SU-DHL-6 (cell line): ENCODE measurements at regions not wholly inside any gene's neighbourhood (a gene's known extent, or its start where the extent isn't known, plus 50 kb on each side); places are given as distances from the start of the nearest gene placed in this dataset.

ENCODE experiments used
- H2AFZ ChIP-seq: fragments of 200-600 bp; sonication (generic); 2 replicates; pipeline ENCODE4 v1.6.1; 2014; ENCODE audit warnings: low read depth, mild to moderate bottlenecking, moderate library complexity, mixed read lengths, antibody characterized with exemption, low read length; ENCODE audit not compliant: severe bottlenecking
- H3F3A ChIP-seq: fragments of 200-600 bp; shearing (Covaris generic); 2 replicates; pipeline ENCODE4 v1.6.0; 2016; ENCODE audit warnings: antibody characterized with exemption, mild to moderate bottlenecking; ENCODE audit not compliant: insufficient read depth
- H3K27ac ChIP-seq: fragments of 200-600 bp; sonication (generic); 2 replicates; pipeline ENCODE4 v1.5.1; 2016; ENCODE audit warnings: low read depth, mild to moderate bottlenecking, low read length, moderate library complexity, mixed read lengths
- H3K27me3 ChIP-seq: fragments of 200-600 bp; sonication (generic), shearing (Covaris generic); 2 replicates; pipeline ENCODE4 v1.6.0; 2014; ENCODE audit warnings: mild to moderate bottlenecking, low read length
- H3K36me3 ChIP-seq: fragments of 200-600 bp; sonication (generic); 2 replicates; pipeline ENCODE4 v1.6.1; 2014; ENCODE audit warnings: mild to moderate bottlenecking, low read length, mixed read lengths
- H3K4me2 ChIP-seq: fragments of 300-600, 200-600 bp; shearing (Covaris generic), sonication (generic); 2 replicates; pipeline ENCODE4 v1.6.0; 2014; ENCODE audit warnings: low read length, low read depth, mild to moderate bottlenecking; ENCODE audit not compliant: poor library complexity, severe bottlenecking
- H3K4me3 ChIP-seq: fragments of 200-600 bp; sonication (generic); 2 replicates; pipeline ENCODE4 v1.5.1; 2014; ENCODE audit warnings: antibody characterized with exemption, low read length, mild to moderate bottlenecking, mixed read lengths; ENCODE audit not compliant: insufficient read depth, poor library complexity, severe bottlenecking
- H3K79me2 ChIP-seq: fragments of 200-600 bp; sonication (generic); 2 replicates; pipeline ENCODE4 v1.6.1; 2014; ENCODE audit warnings: mild to moderate bottlenecking, low read length, moderate library complexity; ENCODE audit not compliant: insufficient read depth
- H3K9ac ChIP-seq: fragments of 200-600 bp; sonication (generic); 2 replicates; pipeline ENCODE4 v1.7.0; 2014; ENCODE audit warnings: mild to moderate bottlenecking, low read length
- H3K9me2 ChIP-seq: fragments of 200-600 bp; sonication (generic); replicated peaks from 2 replicates; pipeline ENCODE4 v1.6.1; 2014; ENCODE audit warnings: low read length; ENCODE audit not compliant: insufficient read depth
- H3K9me3 ChIP-seq: fragments of 200-600 bp; sonication (generic); 2 replicates; pipeline ENCODE4 v1.6.1; 2014; ENCODE audit warnings: low read length, mixed read lengths; ENCODE audit not compliant: insufficient read depth
- H4K20me1 ChIP-seq: fragments of 200-600 bp; sonication (generic); 2 replicates; pipeline ENCODE4 v1.6.1; 2014; ENCODE audit warnings: low read depth, mild to moderate bottlenecking, antibody characterized with exemption, low read length, moderate library complexity, mixed read lengths
- EZH2phosphoT487 ChIP-seq: fragments of 200-600 bp; sonication (generic), shearing (Covaris generic); conservative IDR thresholded peaks from 2 replicates; pipeline ENCODE4 v1.6.1; 2018; ENCODE audit warnings: mild to moderate bottlenecking, antibody characterized with exemption, low read length, moderate library complexity, mixed read lengths
- TF ChIP-seq, protein P1 (sequence below): fragments of 200-600 bp; sonication (generic); IDR thresholded peaks from one replicate; pipeline ENCODE4 v1.5.1; 2017; ENCODE audit warnings: antibody characterized with exemption, mild to moderate bottlenecking, low read length, moderate library complexity; ENCODE audit not compliant: insufficient read depth, poor library complexity, severe bottlenecking

DNA sequence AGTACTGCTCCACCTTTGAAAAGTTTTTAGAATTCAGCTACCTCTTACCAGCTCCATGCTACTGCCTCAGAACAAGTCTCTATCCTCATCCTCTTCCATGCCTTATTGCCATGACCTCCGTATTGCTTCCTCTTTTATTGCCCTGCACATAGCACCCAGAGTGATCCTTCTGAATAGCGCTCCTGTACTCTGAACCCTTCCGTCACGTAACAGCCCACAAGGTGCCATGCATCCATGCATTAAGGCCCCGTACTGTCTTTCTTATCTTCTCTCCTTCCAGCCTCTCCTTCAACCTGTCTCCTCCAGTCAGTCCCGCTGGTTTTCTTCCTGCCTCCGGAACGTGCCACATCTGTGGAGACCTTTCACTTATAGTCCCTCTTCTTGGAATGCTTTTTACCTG, 273.3 kb upstream of the SEMA6A start:
- Histone ChIP-seq H3K4me2 (no peak overlapping the region), H3K9me3 (no peaks in the 10 kb centered on the region), H3K4me3 (no peak overlapping the region), H3K27ac (no peak overlapping the region), H3K27me3 (no peaks in the 10 kb centered on the region), H3K79me2 (no peaks in the 10 kb centered on the region), H3F3A (no peaks in the 10 kb centered on the region), H2AFZ (no peak overlapping the region), H3K36me3 (no peaks in the 10 kb centered on the region), H4K20me1 (no peaks in the 10 kb centered on the region), H3K9ac (no peak overlapping the region), H3K9me2 (no peaks in the 10 kb centered on the region)
- TF ChIP-seq, protein P1, sequence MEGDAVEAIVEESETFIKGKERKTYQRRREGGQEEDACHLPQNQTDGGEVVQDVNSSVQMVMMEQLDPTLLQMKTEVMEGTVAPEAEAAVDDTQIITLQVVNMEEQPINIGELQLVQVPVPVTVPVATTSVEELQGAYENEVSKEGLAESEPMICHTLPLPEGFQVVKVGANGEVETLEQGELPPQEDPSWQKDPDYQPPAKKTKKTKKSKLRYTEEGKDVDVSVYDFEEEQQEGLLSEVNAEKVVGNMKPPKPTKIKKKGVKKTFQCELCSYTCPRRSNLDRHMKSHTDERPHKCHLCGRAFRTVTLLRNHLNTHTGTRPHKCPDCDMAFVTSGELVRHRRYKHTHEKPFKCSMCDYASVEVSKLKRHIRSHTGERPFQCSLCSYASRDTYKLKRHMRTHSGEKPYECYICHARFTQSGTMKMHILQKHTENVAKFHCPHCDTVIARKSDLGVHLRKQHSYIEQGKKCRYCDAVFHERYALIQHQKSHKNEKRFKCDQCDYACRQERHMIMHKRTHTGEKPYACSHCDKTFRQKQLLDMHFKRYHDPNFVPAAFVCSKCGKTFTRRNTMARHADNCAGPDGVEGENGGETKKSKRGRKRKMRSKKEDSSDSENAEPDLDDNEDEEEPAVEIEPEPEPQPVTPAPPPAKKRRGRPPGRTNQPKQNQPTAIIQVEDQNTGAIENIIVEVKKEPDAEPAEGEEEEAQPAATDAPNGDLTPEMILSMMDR = no peak
- TF ChIP-seq EZH2phosphoT487 = no peak

DNA sequence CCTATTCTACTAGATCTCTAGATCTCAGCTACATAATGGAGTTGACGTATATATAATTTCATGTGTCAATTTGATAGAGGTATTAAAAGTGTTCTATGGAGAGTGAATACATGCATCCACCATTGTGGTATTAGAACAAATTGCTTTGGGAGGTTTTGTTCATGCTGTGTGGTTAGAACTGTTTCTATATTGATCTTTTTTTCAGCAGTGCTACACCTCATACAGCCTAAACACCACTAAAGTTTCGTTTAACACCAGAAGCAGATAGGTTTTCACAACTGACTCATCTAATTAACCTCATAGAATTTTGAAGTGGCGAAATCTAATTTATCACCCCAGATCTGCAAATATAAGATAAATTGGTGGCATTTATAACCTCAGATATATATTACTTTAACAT, 269.4 kb upstream of the SEMA6A start:
- Histone ChIP-seq H3F3A (no peaks in the 10 kb centered on the region), H3K9me3 (no peaks in the 10 kb centered on the region), H4K20me1 (no peaks in the 10 kb centered on the region), H3K4me3 (no peak overlapping the region), H3K36me3 (no peaks in the 10 kb centered on the region), H3K79me2 (no peaks in the 10 kb centered on the region), H2AFZ (no peak overlapping the region), H3K27ac (no peak overlapping the region), H3K9ac (no peak overlapping the region), H3K4me2 (no peak overlapping the region), H3K9me2 (no peaks in the 10 kb centered on the region), H3K27me3 (no peaks in the 10 kb centered on the region)
- no peak for TF ChIP-seq EZH2phosphoT487
- TF ChIP-seq, protein P1 = no peak

DNA sequence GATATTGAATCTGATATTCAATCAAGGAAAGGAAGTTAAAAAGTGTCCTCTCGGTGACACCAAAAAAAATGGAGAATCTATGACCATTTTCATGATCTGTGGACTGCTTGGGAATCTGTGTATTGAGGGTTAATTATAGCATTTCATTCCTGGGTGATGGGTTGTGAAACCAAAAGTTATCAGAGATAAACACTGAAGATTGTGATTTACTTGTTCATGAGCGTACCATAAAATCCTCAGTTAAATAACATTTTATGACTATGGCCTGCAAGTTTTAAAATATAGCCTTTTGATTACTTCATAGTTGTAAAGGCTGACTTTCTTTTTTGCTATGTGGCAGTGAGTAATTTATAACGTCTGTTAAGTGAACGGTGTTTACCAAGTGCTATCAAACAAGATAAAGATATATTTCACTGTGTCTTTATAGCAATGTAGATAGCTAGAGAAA, 267.9 kb upstream of the SEMA6A start:
- Histone ChIP-seq H3K9ac (no peak overlapping the region), H3K27me3 (no peaks in the 10 kb centered on the region), H3K4me3 (no peak overlapping the region), H3K36me3 (no peaks in the 10 kb centered on the region), H3K9me2 (no peaks in the 10 kb centered on the region), H3F3A (no peaks in the 10 kb centered on the region), H3K4me2 (no peak overlapping the region), H3K79me2 (no peaks in the 10 kb centered on the region), H3K9me3 (no peaks in the 10 kb centered on the region), H4K20me1 (no peaks in the 10 kb centered on the region), H2AFZ (no peak overlapping the region), H3K27ac (no peak overlapping the region)
- no peak for TF ChIP-seq EZH2phosphoT487
- TF ChIP-seq, protein P1 = no peak

DNA sequence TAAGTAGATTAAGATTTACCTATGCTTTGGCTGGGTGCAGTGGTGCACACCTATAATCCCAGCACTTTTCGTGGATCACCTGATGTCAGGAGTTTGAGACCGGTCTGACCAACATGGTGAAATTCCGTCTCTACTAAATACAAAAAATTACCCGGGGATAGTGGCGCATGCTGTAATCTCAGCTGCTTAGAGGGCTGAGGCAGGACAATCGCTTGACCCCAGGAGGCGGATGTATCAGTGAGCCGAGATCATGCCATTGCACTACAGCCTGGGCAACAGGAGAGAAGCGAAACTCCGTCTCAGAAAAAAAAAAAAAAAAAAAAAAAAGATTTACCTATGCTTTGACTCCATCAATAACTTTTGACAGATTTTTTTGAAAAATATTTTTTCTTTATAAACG, 267.1 kb upstream of the SEMA6A start:
- Histone ChIP-seq H3K4me2 (no peak overlapping the region), H3K27ac (no peak overlapping the region), H3K9ac (no peak overlapping the region), H3K36me3 (no peaks in the 10 kb centered on the region), H3K9me3 (no peaks in the 10 kb centered on the region), H3K79me2 (no peaks in the 10 kb centered on the region), H3F3A (no peaks in the 10 kb centered on the region), H2AFZ (no peak overlapping the region), H3K27me3 (no peaks in the 10 kb centered on the region), H3K4me3 (no peak overlapping the region), H3K9me2 (no peaks in the 10 kb centered on the region), H4K20me1 (no peaks in the 10 kb centered on the region)
- no peak for TF ChIP-seq EZH2phosphoT487
- TF ChIP-seq, protein P1 = no peak
